ENCODE measurements at regions not wholly inside any gene's neighbourhood (a gene's known extent, or its start where the extent isn't known, plus 50 kb on each side); places are given as distances from the start of the nearest gene placed in this dataset.

- Histone ChIP-seq H4K20me1 (ENCODE audit: control insufficient read depth, insufficient read depth) (no peaks in the 10 kb centered on the region), H3K4me1 (ENCODE audit: control insufficient read depth, insufficient read depth, low read length) (no peaks in the 10 kb centered on the region), H3K79me2 (ENCODE audit: control insufficient read depth, insufficient read depth, low read length) (no peaks in the 10 kb centered on the region), H3K36me3 (ENCODE audit: control insufficient read depth in 2 of 2, insufficient read depth in 2 of 2, low read length in 1 of 2) (no peaks in the 10 kb centered on the region), H3K27ac (ENCODE audit: control insufficient read depth, insufficient read depth) (no peak overlapping the region), H3K9me3 (replicated peaks; ENCODE audit: control insufficient read depth, insufficient read depth, low read length) (no peaks in the 10 kb centered on the region), H2AFZ (ENCODE audit: control insufficient read depth, low read depth, low read length) (no peak overlapping the region), H3K27me3 (replicated peaks in 1 of 2; ENCODE audit: control insufficient read depth in 2 of 2, insufficient read depth in 2 of 2, low read length in 1 of 2) (no peaks in the 10 kb centered on the region), H3K4me3 (no peak overlapping the region), H3K4me2 (ENCODE audit: control insufficient read depth, insufficient read depth) (no peak overlapping the region), H3K9ac (ENCODE audit: control insufficient read depth, insufficient read depth, low read length) (no peak overlapping the region)
- ChIA-PET CTCF (interaction anchor here (0.8 to 1.1 kb wide), 2 partner anchors 43 to 73 kb away, joined by 3 read pairs; no protein-coding TSS in a partner anchor), RAD21 (ENCODE audit: unreplicated experiment) (no interaction called here), SMC1A (ENCODE audit: uncharacterized antibody, unreplicated experiment) (no interaction called here), POLR2A (no interaction called here)
- FAIRE-seq (no peak), ATAC-seq (peak; percentile 24), DNase-seq (ENCODE audit: low read depth, low spot score) (no peak)
- in situ Hi-C loops (cut with MboI) (no loop called here), intact Hi-C loops (cut with micrococcal nuclease; ENCODE audit: unreplicated experiment) (no loop called here)
- no TSS peak for BruUV-seq (replicated peaks)
- WGBS (ENCODE audit: insufficient coverage, insufficient replicate concordance, low lambda C conversion rate, missing lambda C conversion rate) = 41% methylated on average over 1 of the region's 1 CpG
- TF ChIP-seq SMAD1 (IDR thresholded peaks at IDR 0.05; ENCODE audit: low read depth, partially characterized antibody) = no peak
These were observed 377.6 kb upstream of the ATP2B1 start for GRCh38 chr12:90086281-90086680.

GRCh38 chr12:90085494-90086274, 377.0 kb upstream of the ATP2B1 start:
- no peaks in the 10 kb centered on the region for H3K27me3 ChIP-seq (replicated peaks in 1 of 2; ENCODE audit: control insufficient read depth in 2 of 2, insufficient read depth in 2 of 2, low read length in 1 of 2)
- ChIA-PET SMC1A (ENCODE audit: uncharacterized antibody, unreplicated experiment) (interaction anchor here (0.8 to 1.2 kb wide), 2 partner anchors 16 to 20 kb away, joined by 3 to 8 read pairs; no protein-coding TSS in a partner anchor), RAD21 (ENCODE audit: unreplicated experiment) (no interaction called here), CTCF (interaction anchor here (0.8 to 1.1 kb wide), 3 partner anchors 17 to 72 kb away, joined by 3 to 4 read pairs (median 3); no protein-coding TSS in a partner anchor), POLR2A (no interaction called here)
- no peaks in the 10 kb centered on the region for H3K9me3 ChIP-seq (replicated peaks; ENCODE audit: control insufficient read depth, insufficient read depth, low read length)
- 64% methylated on average over 3 of the region's 3 CpGs for WGBS (ENCODE audit: insufficient coverage, insufficient replicate concordance, low lambda C conversion rate, missing lambda C conversion rate)
- no peak overlapping the region for H2AFZ ChIP-seq (ENCODE audit: control insufficient read depth, low read depth, low read length)
- intact Hi-C loops (cut with micrococcal nuclease; ENCODE audit: unreplicated experiment) = no loop called here
- no peaks in the 10 kb centered on the region for H3K4me1 ChIP-seq (ENCODE audit: control insufficient read depth, insufficient read depth, low read length)
- no peak overlapping the region for H3K4me3 ChIP-seq
- FAIRE-seq (no peak), DNase-seq (ENCODE audit: low read depth, low spot score) (no peak), ATAC-seq (no peak)
- H4K20me1 ChIP-seq (ENCODE audit: control insufficient read depth, insufficient read depth) = no peaks in the 10 kb centered on the region
- H3K4me2 ChIP-seq (ENCODE audit: control insufficient read depth, insufficient read depth) = no peak overlapping the region
- no peak overlapping the region for H3K27ac ChIP-seq (ENCODE audit: control insufficient read depth, insufficient read depth)
- H3K9ac ChIP-seq (ENCODE audit: control insufficient read depth, insufficient read depth, low read length) = no peak overlapping the region
- no TSS peak for BruUV-seq (replicated peaks)
- no peaks in the 10 kb centered on the region for H3K79me2 ChIP-seq (ENCODE audit: control insufficient read depth, insufficient read depth, low read length)
- in situ Hi-C loops (cut with MboI) = no loop called here
- no peaks in the 10 kb centered on the region for H3K36me3 ChIP-seq (ENCODE audit: control insufficient read depth in 2 of 2, insufficient read depth in 2 of 2, low read length in 1 of 2)
- TF ChIP-seq CEBPB (IDR thresholded peaks at IDR 0.05; ENCODE audit: borderline replicate concordance in 1 of 2, low read depth in 2 of 2, low read length in 2 of 2) (no peak), TCF12 (IDR thresholded peaks at IDR 0.05; ENCODE audit: low read depth, low read length) (no peak), FOXM1 (IDR thresholded peaks at IDR 0.05; ENCODE audit: low read depth, low read length) (no peak), USF2 (IDR thresholded peaks at IDR 0.05; ENCODE audit: borderline replicate concordance, low read depth, low read length) (no peak), RCOR1 (conservative IDR thresholded peaks at IDR 0.05; ENCODE audit: low read depth, low read length) (no peak), SIN3A (IDR thresholded peaks at IDR 0.05; ENCODE audit: low read depth, low read length) (no peak), ZBED1 (IDR thresholded peaks at IDR 0.05; ENCODE audit: borderline replicate concordance) (no peak), ZNF622 (IDR thresholded peaks at IDR 0.05) (no peak), ATF2 (IDR thresholded peaks at IDR 0.05; ENCODE audit: low read length) (no peak), SRF (IDR thresholded peaks at IDR 0.05; ENCODE audit: low read depth in 2 of 2, low read length in 2 of 2) (no peak), PML (IDR thresholded peaks at IDR 0.05; ENCODE audit: low read length) (no peak), SPI1 (IDR thresholded peaks at IDR 0.05; ENCODE audit: borderline replicate concordance, insufficient read depth, low read depth, low read length) (no peak), KAT2A (conservative IDR thresholded peaks at IDR 0.05; ENCODE audit: control insufficient read depth, low read depth, low read length) (no peak), ZNF384 (IDR thresholded peaks at IDR 0.05; ENCODE audit: borderline replicate concordance, low read depth, low read length) (no peak), ZNF274 (IDR thresholded peaks at IDR 0.05; ENCODE audit: insufficient read depth, insufficient read length) (no peak)

Data from GM12878 (cell line).